Panc1 (cell line): ENCODE measurements at regions not wholly inside any gene's neighbourhood (a gene's known extent, or its start where the extent isn't known, plus 50 kb on each side); places are given as distances from the start of the nearest gene placed in this dataset.

Experiments
- ATAC-seq: fragments of 200-7000 bp; cut with Tn5 transposase; 2 replicates; pipeline ENCODE4 v1.9.1; 2020; ENCODE audit warnings: mild to moderate bottlenecking, moderate library complexity
- BruUV-seq: library from RNA; stranded (reverse); fragments of 400-500 nt; replicated peaks from 2 replicates; lab custom pipeline; 2021; lab: Mats Ljungman, UMichigan
- CTCF ChIA-PET: fragments of 300-600 bp; sonication (Branson Sonifier 250); formaldehyde crosslinking; loops from one replicate; lab custom pipeline; 2022; ENCODE audit warnings: antibody characterized with exemption; lab: Charles Lee
- POLR2A ChIA-PET: fragments of 300-600 bp; sonication (Branson Sonifier 250); formaldehyde crosslinking; loops from one replicate; lab custom pipeline; 2022; ENCODE audit warnings: antibody characterized with exemption; lab: Charles Lee
- DNase-seq: peaks from one replicate; pipeline ENCODE4 v3.0.0-alpha.2; 2010; ENCODE audit warnings: low read depth, low spot score
- H3K27ac ChIP-seq: 2 replicates; pipeline ENCODE4 v1.5.1; 2011; ENCODE audit warnings: mild to moderate bottlenecking, low read length, inconsistent platforms
- H3K27me3 ChIP-seq: fragments of 200-500 bp; sonication (Bioruptor generic); 2 replicates; pipeline ENCODE4 v1.6.0; 2014; ENCODE audit warnings: low read length, inconsistent platforms; ENCODE audit not compliant: control insufficient read depth, insufficient read depth
- H3K36me3 ChIP-seq: fragments of 200-500 bp; sonication (Bioruptor generic); 2 replicates; pipeline ENCODE4 v1.5.1; 2014; ENCODE audit warnings: inconsistent platforms, mild to moderate bottlenecking, low read length, moderate library complexity; ENCODE audit not compliant: control insufficient read depth, insufficient read depth
- H3K4me1 ChIP-seq: 2 replicates; pipeline ENCODE4 v1.5.1; 2011; ENCODE audit warnings: inconsistent platforms, mild to moderate bottlenecking, low read length, moderate library complexity; ENCODE audit not compliant: control insufficient read depth, insufficient read depth
- H3K4me3 ChIP-seq, 2 experiments: 2 replicates each; pipeline ENCODE4 v1.5.1; 2011 to 2012; ENCODE audit warnings: low read depth in 2 of 2, low read length in 2 of 2, mild to moderate bottlenecking in 2 of 2, inconsistent platforms in 1 of 2, moderate library complexity in 1 of 2
- H3K9me3 ChIP-seq: fragments of 200-500 bp; sonication (Bioruptor generic); 2 replicates; pipeline ENCODE4 v1.5.1; 2014; ENCODE audit warnings: low read depth, mild to moderate bottlenecking, inconsistent platforms, low read length, moderate library complexity; ENCODE audit not compliant: control insufficient read depth, insufficient read depth
- CTCF ChIP-seq: fragments of 450-650 bp; IDR thresholded peaks from 2 replicates; pipeline ENCODE4 v1.5.1; 2017; ENCODE audit warnings: mild to moderate bottlenecking
- POLR2AphosphoS5 ChIP-seq: IDR thresholded peaks from 2 replicates; pipeline ENCODE4 v1.6.1; 2012; ENCODE audit warnings: mild to moderate bottlenecking, low read depth, low read length, moderate library complexity
- REST ChIP-seq, 2 experiments: IDR thresholded peaks; 2 replicates each; pipeline ENCODE4 v1.6.1; 2011 to 2012; ENCODE audit warnings: low read depth in 2 of 2, control low read depth in 1 of 2, low read length in 1 of 2, mild to moderate bottlenecking in 1 of 2, moderate library complexity in 1 of 2; ENCODE audit not compliant: insufficient read depth in 1 of 2
- SIN3A ChIP-seq: IDR thresholded peaks from 2 replicates; pipeline ENCODE4 v1.6.1; 2012; ENCODE audit warnings: low read depth, mild to moderate bottlenecking, low read length, moderate library complexity, borderline replicate concordance; ENCODE audit not compliant: insufficient read depth
- TCF7L2 ChIP-seq: IDR thresholded peaks from 2 replicates; pipeline ENCODE4 v1.6.1; 2011; ENCODE audit warnings: mild to moderate bottlenecking, low read depth, low read length, inconsistent platforms
- in situ Hi-C: cut with HindIII; loops from 2 replicates; pipeline ENCODE4 v1.10.0; 2016; ENCODE audit warnings: low sequenced_read_pairs, low pct_unique_long_range_greater_than_20kb
- intact Hi-C: fragments of 100-400 bp; cut with micrococcal nuclease; formaldehyde crosslinking; loops from one replicate; pipeline ENCODE4 v1.10.0; 2022; ENCODE audit not compliant: unreplicated experiment

- no peak for TF ChIP-seq CTCF
- no peak for TF ChIP-seq TCF7L2
- TF ChIP-seq REST (IDR thresholded peaks at IDR 0.05; ENCODE audit: insufficient read depth in 1 of 2, low read depth in 2 of 2, low read length in 1 of 2), result no peak
- no peak for TF ChIP-seq POLR2AphosphoS5
- TF ChIP-seq SIN3A, result no peak
- in situ Hi-C loops, result no loop called here
- POLR2A ChIA-PET, result no interaction called here
These were observed 99.6 kb downstream of the CCNA1 start for GRCh38 chr13:36531746-36532486.

GRCh38 chr13:36533806-36534205 is 101.5 kb downstream of the CCNA1 start:
- no peaks in the 10 kb centered on the region for H3K4me1 ChIP-seq
- intact Hi-C loops (no loop called here), in situ Hi-C loops (no loop called here)
- ChIA-PET CTCF (no interaction called here), POLR2A (no interaction called here)
- no peaks in the 10 kb centered on the region for H3K27me3 ChIP-seq
- H3K4me3 ChIP-seq, result no peak overlapping the region
- H3K9me3 ChIP-seq, result 0 out of 2 replicates have a peak, but pooled peaks cover under 1% of the 10 kb centered on the region
- no TSS peak for BruUV-seq
- no peaks in the 10 kb centered on the region for H3K36me3 ChIP-seq
- ATAC-seq (no peak), DNase-seq (no peak)
- TF ChIP-seq TCF7L2 (no peak), REST (IDR thresholded peaks at IDR 0.05; ENCODE audit: insufficient read depth in 1 of 2, low read depth in 2 of 2, low read length in 1 of 2) (no peak), SIN3A (no peak), POLR2AphosphoS5 (no peak)
- H3K27ac ChIP-seq, result no peak overlapping the region

More at GRCh38 chr13:36531746-36532486, 99.6 kb downstream of the CCNA1 start:
- ATAC-seq (no peak), DNase-seq (no peak)
- H3K4me3 ChIP-seq, result no peak overlapping the region
- no peaks in the 10 kb centered on the region for H3K27me3 ChIP-seq
- no peaks in the 10 kb centered on the region for H3K36me3 ChIP-seq
- no TSS peak for BruUV-seq
- no peaks in the 10 kb centered on the region for H3K4me1 ChIP-seq
- intact Hi-C loops, result no loop called here
- no peak overlapping the region for H3K27ac ChIP-seq
- no peaks in the 10 kb centered on the region for H3K9me3 ChIP-seq
- CTCF ChIA-PET, result no interaction called here
